ENCODE measurements at regions not wholly inside any gene's neighbourhood (a gene's known extent, or its start where the extent isn't known, plus 50 kb on each side); places are given as distances from the start of the nearest gene placed in this dataset.

DNA sequence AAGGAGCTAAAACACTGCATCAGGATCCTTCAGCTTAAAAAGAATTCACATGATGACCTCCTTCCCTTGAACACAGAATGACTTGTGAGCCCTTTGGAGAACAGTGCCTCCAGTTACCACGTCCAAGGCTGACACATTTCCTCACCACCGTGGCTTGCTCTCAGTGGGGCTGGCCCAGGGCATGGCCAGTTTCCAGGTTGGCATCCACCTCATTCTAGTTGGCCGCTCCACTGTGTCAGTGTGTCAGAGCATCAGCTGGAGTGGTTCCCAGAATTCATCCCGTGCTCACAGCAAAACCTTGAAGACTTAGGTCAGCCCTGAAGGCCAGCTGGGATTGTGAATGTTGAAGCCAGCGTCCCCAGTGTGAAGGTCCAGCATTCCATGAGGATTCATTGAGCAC lies 158.5 kb downstream of the INSIG2 start:
- H3K27me3 ChIP-seq, result no peaks in the 10 kb centered on the region
- H3K4me3 ChIP-seq, result no peak overlapping the region
- H3K9me3 ChIP-seq (ENCODE audit: low read depth), result no peaks in the 10 kb centered on the region
- no peak for TF ChIP-seq CTCF (IDR thresholded peaks at IDR 0.05; ENCODE audit: low read depth, low read length)
- DNase-seq (ENCODE audit: low read depth in 1 of 2, low spot score in 1 of 2), result no peak
- H3K36me3 ChIP-seq, result no peaks in the 10 kb centered on the region
- H3K27ac ChIP-seq, result no peak overlapping the region
- no peaks in the 10 kb centered on the region for H3K4me1 ChIP-seq (ENCODE audit: low read depth)

- no peak for DNase-seq (ENCODE audit: low read depth in 1 of 2, low spot score in 1 of 2)
- Histone ChIP-seq H3K4me1 (ENCODE audit: low read depth) (no peaks in the 10 kb centered on the region), H3K27ac (no peak overlapping the region), H3K27me3 (no peaks in the 10 kb centered on the region), H3K36me3 (no peaks in the 10 kb centered on the region), H3K4me3 (no peak overlapping the region), H3K9me3 (ENCODE audit: low read depth) (no peaks in the 10 kb centered on the region)
- TF ChIP-seq CTCF (IDR thresholded peaks at IDR 0.05; ENCODE audit: low read depth, low read length), result no peak
These were observed 157.8 kb downstream of the INSIG2 start for GRCh38 chr2:118246079-118246478.

DNA sequence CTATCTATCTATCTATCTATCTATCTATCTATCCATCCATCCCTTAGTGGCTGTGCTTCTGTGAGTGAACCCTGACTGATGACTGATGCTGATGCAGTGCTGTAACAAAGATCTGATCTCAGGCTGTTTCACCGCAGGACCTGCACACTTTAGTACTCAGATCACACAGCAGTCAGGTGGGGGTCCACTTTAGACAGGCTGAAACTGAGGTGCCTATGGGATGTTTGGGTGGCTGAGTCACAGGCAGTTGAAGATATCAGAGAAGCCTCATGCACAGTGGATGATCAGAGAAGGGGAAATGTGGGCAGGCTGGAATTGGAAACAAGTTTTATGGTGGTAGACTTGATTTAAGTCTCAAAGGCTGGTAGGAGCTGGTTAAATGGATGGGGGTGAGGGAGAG lies 156.4 kb downstream of the INSIG2 start:
- no peak for TF ChIP-seq CTCF (IDR thresholded peaks at IDR 0.05; ENCODE audit: low read depth, low read length)

DNA sequence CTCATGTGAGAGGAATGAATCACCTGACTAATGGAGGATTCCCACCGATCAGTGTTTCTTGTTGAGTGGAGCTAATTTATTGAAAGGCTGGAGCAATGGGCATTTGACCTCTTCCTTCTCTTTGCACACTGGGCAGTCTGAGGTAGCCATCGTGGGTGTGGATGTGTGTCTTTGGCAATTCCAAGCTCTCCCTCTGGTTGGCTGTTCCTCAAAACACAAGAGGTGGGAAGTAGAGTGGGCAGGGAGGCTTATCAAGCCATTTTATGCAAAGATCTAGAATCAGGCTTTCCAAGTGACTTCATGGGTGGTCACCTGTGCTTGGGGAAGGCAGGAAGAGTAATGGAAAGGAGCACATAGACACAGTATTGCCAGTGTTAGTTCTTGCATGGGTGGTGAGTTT lies 154.8 kb downstream of the INSIG2 start:
- no peak overlapping the region for H3K27ac ChIP-seq
- no peaks in the 10 kb centered on the region for H3K36me3 ChIP-seq
- H3K27me3 ChIP-seq, result no peaks in the 10 kb centered on the region
- no peaks in the 10 kb centered on the region for H3K4me1 ChIP-seq (ENCODE audit: low read depth)
- no peaks in the 10 kb centered on the region for H3K9me3 ChIP-seq (ENCODE audit: low read depth)
- no peak for TF ChIP-seq CTCF (IDR thresholded peaks at IDR 0.05; ENCODE audit: low read depth, low read length)
- no peak overlapping the region for H3K4me3 ChIP-seq
- no peak for DNase-seq (ENCODE audit: low read depth in 1 of 2, low spot score in 1 of 2)

More for the DNA sequence above, 156.4 kb downstream of the INSIG2 start:
- H3K9me3 ChIP-seq (ENCODE audit: low read depth), result no peaks in the 10 kb centered on the region
- H3K4me3 ChIP-seq, result no peak overlapping the region
- H3K4me1 ChIP-seq (ENCODE audit: low read depth), result no peaks in the 10 kb centered on the region
- DNase-seq (ENCODE audit: low read depth in 1 of 2, low spot score in 1 of 2), result no peak
- H3K27me3 ChIP-seq, result no peaks in the 10 kb centered on the region
- H3K36me3 ChIP-seq, result no peaks in the 10 kb centered on the region
- no peak overlapping the region for H3K27ac ChIP-seq

DNA sequence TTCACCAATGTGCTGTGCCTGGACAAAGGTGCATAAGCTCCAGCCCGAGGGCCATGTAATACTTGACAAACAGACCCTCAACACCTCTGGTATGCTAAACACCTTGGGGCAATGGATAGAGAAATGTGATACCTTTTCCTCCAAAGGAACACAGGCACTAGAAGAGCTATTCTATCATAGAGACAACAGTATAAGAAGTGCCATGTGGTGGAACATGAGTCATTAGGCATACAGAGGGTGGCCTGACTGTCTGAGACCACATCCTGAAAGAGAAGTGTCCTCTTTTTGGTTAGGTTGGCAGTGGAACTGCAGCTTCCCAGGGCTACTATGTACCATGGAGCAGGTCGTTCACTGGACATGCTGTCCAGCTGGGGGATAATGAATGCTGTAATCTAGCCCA lies 153.9 kb downstream of the INSIG2 start:
- Histone ChIP-seq H3K36me3 (no peaks in the 10 kb centered on the region), H3K4me1 (ENCODE audit: low read depth) (no peaks in the 10 kb centered on the region), H3K9me3 (ENCODE audit: low read depth) (no peaks in the 10 kb centered on the region), H3K27ac (no peak overlapping the region), H3K27me3 (no peaks in the 10 kb centered on the region), H3K4me3 (no peak overlapping the region)
- TF ChIP-seq CTCF (IDR thresholded peaks at IDR 0.05; ENCODE audit: low read depth, low read length), result no peak
- no peak for DNase-seq (ENCODE audit: low read depth in 1 of 2, low spot score in 1 of 2)

DNA sequence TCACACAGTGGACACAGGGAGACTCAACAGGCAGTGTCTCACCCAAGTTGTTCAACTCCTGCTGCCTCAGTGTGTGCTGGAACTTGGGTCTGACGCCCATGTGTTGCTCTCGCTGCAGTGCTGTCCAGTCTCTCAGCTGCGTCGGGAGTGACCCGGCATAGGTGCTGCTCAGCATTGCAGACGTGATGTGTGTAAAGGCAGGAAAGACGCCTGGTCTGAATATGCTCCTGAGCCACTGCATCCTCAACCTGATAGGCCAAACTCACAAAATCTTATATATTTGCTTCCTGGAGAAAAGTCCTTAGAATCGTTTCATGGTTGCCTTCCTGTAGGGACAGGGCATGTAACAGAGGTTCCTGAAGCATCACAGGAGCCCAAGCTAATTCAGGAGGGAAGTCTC lies 152.9 kb downstream of the INSIG2 start:
- DNase-seq (ENCODE audit: low read depth in 1 of 2, low spot score in 1 of 2), result no peak
- H3K4me1 ChIP-seq (ENCODE audit: low read depth), result no peaks in the 10 kb centered on the region

More for the DNA sequence above, 152.9 kb downstream of the INSIG2 start:
- TF ChIP-seq CTCF (IDR thresholded peaks at IDR 0.05; ENCODE audit: low read depth, low read length), result no peak
- Histone ChIP-seq H3K4me3 (no peak overlapping the region), H3K9me3 (ENCODE audit: low read depth) (no peaks in the 10 kb centered on the region), H3K27ac (no peak overlapping the region), H3K36me3 (no peaks in the 10 kb centered on the region), H3K27me3 (no peaks in the 10 kb centered on the region)
